Osteoblast (primary cell): ENCODE measurements at regions not wholly inside any gene's neighbourhood (a gene's known extent, or its start where the extent isn't known, plus 50 kb on each side); places are given as distances from the start of the nearest gene placed in this dataset.

Experiments
- DNase-seq: peaks from one replicate; pipeline ENCODE4 v3.0.0; 2011; ENCODE audit warnings: low spot score, mixed read lengths; ENCODE audit not compliant: insufficient read length; ENCODE audit errors: missing footprints
- H2AFZ ChIP-seq: 2 replicates; pipeline ENCODE4 v1.6.0; 2011; ENCODE audit warnings: mild to moderate bottlenecking, low read length
- H3K27ac ChIP-seq: 2 replicates; pipeline ENCODE4 v1.5.1; 2011; ENCODE audit warnings: mild to moderate bottlenecking, low read depth, low read length, moderate library complexity
- H3K27me3 ChIP-seq: 2 replicates; pipeline ENCODE4 v1.6.0; 2012; ENCODE audit warnings: mild to moderate bottlenecking, control low read depth, inconsistent platforms, low read length, moderate library complexity; ENCODE audit not compliant: insufficient read depth
- H3K36me3 ChIP-seq: 2 replicates; pipeline ENCODE4 v1.5.1; 2011; ENCODE audit warnings: mild to moderate bottlenecking, low read length, control low read depth, moderate library complexity; ENCODE audit not compliant: insufficient read depth
- H3K4me1 ChIP-seq: 2 replicates; pipeline ENCODE4 v1.5.1; 2011; ENCODE audit warnings: mild to moderate bottlenecking, low read length, control low read depth, moderate library complexity; ENCODE audit not compliant: insufficient read depth
- H3K4me2 ChIP-seq: 2 replicates; pipeline ENCODE4 v1.6.0; 2011; ENCODE audit warnings: mild to moderate bottlenecking, low read length; ENCODE audit not compliant: insufficient read depth
- H3K4me3 ChIP-seq: fragments of 200-600 bp; sonication (generic); 3 replicates; pipeline ENCODE4 v1.5.1; 2012; ENCODE audit warnings: mild to moderate bottlenecking, low read length, inconsistent platforms; ENCODE audit not compliant: insufficient read depth
- H3K79me2 ChIP-seq: 2 replicates; pipeline ENCODE4 v1.6.0; 2012; ENCODE audit warnings: mild to moderate bottlenecking, low read length, control low read depth, inconsistent platforms; ENCODE audit not compliant: insufficient read depth
- H3K9me3 ChIP-seq: 2 replicates; pipeline ENCODE4 v1.5.1; 2011; ENCODE audit warnings: low read depth, low read length, control low read depth
- H4K20me1 ChIP-seq: 2 replicates; pipeline ENCODE4 v1.6.0; 2012; ENCODE audit warnings: mild to moderate bottlenecking, low read length, control low read depth; ENCODE audit not compliant: insufficient read depth
- CTCF ChIP-seq: IDR thresholded peaks from 2 replicates; pipeline ENCODE4 v1.5.1; 2011; ENCODE audit warnings: mild to moderate bottlenecking, low read depth, low read length, moderate library complexity; ENCODE audit errors: extremely low read depth

GRCh38 chr13:22080832-22081231 is 410.0 kb downstream of the FGF9 start:
- DNase-seq = no peak
- H3K4me1 ChIP-seq = no peaks in the 10 kb centered on the region
- H3K36me3 ChIP-seq = no peaks in the 10 kb centered on the region
- no peak overlapping the region for H3K4me3 ChIP-seq
- no peaks in the 10 kb centered on the region for H3K79me2 ChIP-seq
- H3K27me3 ChIP-seq = no peaks in the 10 kb centered on the region
- no peaks in the 10 kb centered on the region for H4K20me1 ChIP-seq
- no peaks in the 10 kb centered on the region for H3K9me3 ChIP-seq
- no peak overlapping the region for H2AFZ ChIP-seq
- H3K27ac ChIP-seq = no peak overlapping the region
- TF ChIP-seq CTCF = no peak
- H3K4me2 ChIP-seq = no peak overlapping the region

DNA sequence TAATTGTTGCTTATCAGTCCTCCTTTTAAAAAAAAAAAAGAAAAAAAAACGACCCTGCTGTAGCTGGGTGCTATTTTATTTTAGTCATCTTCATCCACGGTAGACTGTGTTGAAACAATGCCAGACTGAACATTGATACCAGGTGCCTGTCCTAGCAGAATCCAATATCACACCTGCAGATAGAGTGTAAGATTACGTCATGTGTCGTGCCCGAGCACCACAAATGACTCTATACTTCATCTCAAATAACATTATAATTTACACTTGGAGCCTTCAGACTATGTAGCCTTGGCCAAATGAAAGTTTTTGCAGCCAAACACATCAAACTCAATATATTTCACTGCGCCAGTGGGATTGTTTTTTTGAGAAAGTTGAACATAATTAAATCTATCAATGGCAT is 410.6 kb downstream of the FGF9 start:
- Histone ChIP-seq H3K36me3 (no peaks in the 10 kb centered on the region), H2AFZ (no peak overlapping the region), H3K4me3 (no peak overlapping the region), H3K27me3 (no peaks in the 10 kb centered on the region), H3K4me1 (no peaks in the 10 kb centered on the region), H3K9me3 (no peaks in the 10 kb centered on the region), H3K27ac (no peak overlapping the region), H4K20me1 (no peaks in the 10 kb centered on the region), H3K79me2 (no peaks in the 10 kb centered on the region), H3K4me2 (no peak overlapping the region)
- TF ChIP-seq CTCF = no peak
- DNase-seq = no peak

- H3K4me2 ChIP-seq = no peak overlapping the region
Observed at GRCh38 chr13:22082030-22082429, 411.2 kb downstream of the FGF9 start.

GRCh38 chr13:22082437-22083100 is 411.7 kb downstream of the FGF9 start:
- Histone ChIP-seq H2AFZ (no peak overlapping the region), H3K36me3 (no peaks in the 10 kb centered on the region), H3K79me2 (no peaks in the 10 kb centered on the region), H3K4me3 (no peak overlapping the region), H3K9me3 (no peaks in the 10 kb centered on the region), H3K27me3 (no peaks in the 10 kb centered on the region), H3K27ac (no peak overlapping the region), H3K4me2 (no peak overlapping the region), H3K4me1 (no peaks in the 10 kb centered on the region), H4K20me1 (no peaks in the 10 kb centered on the region)
- no peak for DNase-seq
- no peak for TF ChIP-seq CTCF

More at GRCh38 chr13:22082030-22082429, 411.2 kb downstream of the FGF9 start:
- Histone ChIP-seq H3K36me3 (no peaks in the 10 kb centered on the region), H3K4me3 (no peak overlapping the region), H2AFZ (no peak overlapping the region), H3K4me1 (no peaks in the 10 kb centered on the region), H3K27ac (no peak overlapping the region), H4K20me1 (no peaks in the 10 kb centered on the region), H3K9me3 (no peaks in the 10 kb centered on the region), H3K79me2 (no peaks in the 10 kb centered on the region), H3K27me3 (no peaks in the 10 kb centered on the region)
- TF ChIP-seq CTCF = no peak
- DNase-seq = no peak
